T-helper 1 cell treated with Interleukin-12 subunit alpha and Interleukin-12 subunit beta and Interleukin-4 antibody, amounts not matched to agents 30 μg/mL and 1 μg/mL, for 36 hours (primary cell): ENCODE measurements at regions not wholly inside any gene's neighbourhood (a gene's known extent, or its start where the extent isn't known, plus 50 kb on each side); places are given as distances from the start of the nearest gene placed in this dataset.

ENCODE experiments used
- H3K27ac Mint-ChIP-seq: one replicate; pipeline ENCODE4 v1.8.0; 2021; ENCODE audit warnings: mild to moderate bottlenecking, mixed read lengths
- H3K27me3 Mint-ChIP-seq: one replicate; pipeline ENCODE4 v1.8.0; 2021; ENCODE audit warnings: low read depth, mixed read lengths
- H3K36me3 Mint-ChIP-seq: one replicate; pipeline ENCODE4 v1.8.0; 2021; ENCODE audit warnings: low read depth, mixed read lengths
- H3K4me1 Mint-ChIP-seq: one replicate; pipeline ENCODE4 v1.8.0; 2021; ENCODE audit warnings: low read depth, mixed read lengths
- H3K4me3 Mint-ChIP-seq: one replicate; pipeline ENCODE4 v1.8.0; 2021; ENCODE audit warnings: mild to moderate bottlenecking, moderate library complexity, mixed read lengths
- H3K9me3 Mint-ChIP-seq: one replicate; pipeline ENCODE4 v1.8.0; 2021; ENCODE audit warnings: mixed read lengths

GRCh38 chr10:62627983-62628382 lies 176.5 kb upstream of the ADO start:
- Mint-ChIP-seq H3K9me3 (no peaks in the 10 kb centered on the region), H3K4me3 (no peak overlapping the region), H3K27ac (no peak overlapping the region), H3K27me3 (peaks cover 3% of the 10 kb centered on the region), H3K4me1 (peaks cover 20% of the 10 kb centered on the region), H3K36me3 (peaks cover 1% of the 10 kb centered on the region)

- H3K9me3 Mint-ChIP-seq, result no peaks in the 10 kb centered on the region
- no peaks in the 10 kb centered on the region for H3K27me3 Mint-ChIP-seq
- peaks cover 31% of the 10 kb centered on the region for H3K4me1 Mint-ChIP-seq
- H3K4me3 Mint-ChIP-seq, result no peak overlapping the region
- H3K27ac Mint-ChIP-seq, result peak overlapping the region; percentile 60
- peaks cover 3% of the 10 kb centered on the region for H3K36me3 Mint-ChIP-seq
Measured at GRCh38 chr10:62631241-62631640, 173.3 kb upstream of the ADO start.

GRCh38 chr10:62632071-62632809 lies 172.3 kb upstream of the ADO start:
- Mint-ChIP-seq H3K9me3 (no peaks in the 10 kb centered on the region), H3K27ac (peak overlapping the region; percentile 83), H3K4me1 (peaks cover 27% of the 10 kb centered on the region), H3K27me3 (no peaks in the 10 kb centered on the region), H3K4me3 (peak overlapping the region; percentile 27), H3K36me3 (peaks cover 3% of the 10 kb centered on the region)

GRCh38 chr10:62633976-62634375 lies 170.5 kb upstream of the ADO start:
- H3K27ac Mint-ChIP-seq, result no peak overlapping the region
- no peaks in the 10 kb centered on the region for H3K9me3 Mint-ChIP-seq
- no peaks in the 10 kb centered on the region for H3K27me3 Mint-ChIP-seq
- no peak overlapping the region for H3K4me3 Mint-ChIP-seq
- H3K36me3 Mint-ChIP-seq, result peaks cover 3% of the 10 kb centered on the region
- peaks cover 26% of the 10 kb centered on the region for H3K4me1 Mint-ChIP-seq

GRCh38 chr10:62634576-62634975 lies 169.9 kb upstream of the ADO start:
- peaks cover 28% of the 10 kb centered on the region for H3K4me1 Mint-ChIP-seq
- no peak overlapping the region for H3K4me3 Mint-ChIP-seq
- no peaks in the 10 kb centered on the region for H3K9me3 Mint-ChIP-seq
- H3K27me3 Mint-ChIP-seq, result no peaks in the 10 kb centered on the region
- peaks cover 3% of the 10 kb centered on the region for H3K36me3 Mint-ChIP-seq
- H3K27ac Mint-ChIP-seq, result no peak overlapping the region

- no peak overlapping the region for H3K4me3 Mint-ChIP-seq
- H3K27ac Mint-ChIP-seq, result no peak overlapping the region
- H3K36me3 Mint-ChIP-seq, result peaks cover 3% of the 10 kb centered on the region
- no peaks in the 10 kb centered on the region for H3K27me3 Mint-ChIP-seq
- peaks cover 29% of the 10 kb centered on the region for H3K4me1 Mint-ChIP-seq
- no peaks in the 10 kb centered on the region for H3K9me3 Mint-ChIP-seq
Measured at GRCh38 chr10:62635127-62635526, 169.4 kb upstream of the ADO start.

GRCh38 chr10:62636825-62637248 lies 167.7 kb upstream of the ADO start:
- H3K9me3 Mint-ChIP-seq, result no peaks in the 10 kb centered on the region
- peaks cover 2% of the 10 kb centered on the region for H3K36me3 Mint-ChIP-seq
- H3K27ac Mint-ChIP-seq, result no peak overlapping the region
- no peak overlapping the region for H3K4me3 Mint-ChIP-seq
- peaks cover 24% of the 10 kb centered on the region for H3K4me1 Mint-ChIP-seq
- H3K27me3 Mint-ChIP-seq, result no peaks in the 10 kb centered on the region

GRCh38 chr10:62637249-62638061 lies 167.1 kb upstream of the ADO start:
- Mint-ChIP-seq H3K36me3 (peaks cover 2% of the 10 kb centered on the region), H3K9me3 (no peaks in the 10 kb centered on the region), H3K4me3 (no peak overlapping the region), H3K4me1 (peaks cover 18% of the 10 kb centered on the region), H3K27ac (no peak overlapping the region), H3K27me3 (no peaks in the 10 kb centered on the region)

GRCh38 chr10:62638062-62638477 lies 166.4 kb upstream of the ADO start:
- H3K27ac Mint-ChIP-seq, result no peak overlapping the region
- no peaks in the 10 kb centered on the region for H3K9me3 Mint-ChIP-seq
- H3K36me3 Mint-ChIP-seq, result peaks cover 2% of the 10 kb centered on the region
- H3K4me3 Mint-ChIP-seq, result no peak overlapping the region
- H3K27me3 Mint-ChIP-seq, result no peaks in the 10 kb centered on the region
- H3K4me1 Mint-ChIP-seq, result peaks cover 16% of the 10 kb centered on the region

- peaks cover 4% of the 10 kb centered on the region for H3K9me3 Mint-ChIP-seq
- peaks cover 22% of the 10 kb centered on the region for H3K4me1 Mint-ChIP-seq
- peaks cover under 1% of the 10 kb centered on the region for H3K36me3 Mint-ChIP-seq
- H3K27me3 Mint-ChIP-seq, result no peaks in the 10 kb centered on the region
- H3K27ac Mint-ChIP-seq, result no peak overlapping the region
- H3K4me3 Mint-ChIP-seq, result no peak overlapping the region
Measured at GRCh38 chr10:62639144-62639543, 165.4 kb upstream of the ADO start.

GRCh38 chr10:62640411-62640810 lies 164.1 kb upstream of the ADO start:
- H3K27ac Mint-ChIP-seq, result no peak overlapping the region
- no peaks in the 10 kb centered on the region for H3K27me3 Mint-ChIP-seq

GRCh38 chr10:62643606-62644587 lies 160.6 kb upstream of the ADO start:
- Mint-ChIP-seq H3K9me3 (peaks cover 4% of the 10 kb centered on the region), H3K27me3 (no peaks in the 10 kb centered on the region), H3K36me3 (peaks cover 1% of the 10 kb centered on the region), H3K4me1 (peaks cover 24% of the 10 kb centered on the region), H3K27ac (no peak overlapping the region), H3K4me3 (no peak overlapping the region)

More at GRCh38 chr10:62640411-62640810, 164.1 kb upstream of the ADO start:
- H3K4me3 Mint-ChIP-seq, result no peak overlapping the region
- no peaks in the 10 kb centered on the region for H3K36me3 Mint-ChIP-seq
- H3K9me3 Mint-ChIP-seq, result peaks cover 4% of the 10 kb centered on the region
- H3K4me1 Mint-ChIP-seq, result peaks cover 14% of the 10 kb centered on the region

- Mint-ChIP-seq H3K27me3 (peaks cover 3% of the 10 kb centered on the region), H3K4me3 (no peak overlapping the region), H3K4me1 (peaks cover 21% of the 10 kb centered on the region), H3K36me3 (peaks cover 1% of the 10 kb centered on the region), H3K27ac (no peak overlapping the region), H3K9me3 (peaks cover 4% of the 10 kb centered on the region)
Measured at GRCh38 chr10:62647375-62648092, 157.0 kb upstream of the ADO start.

GRCh38 chr10:62648921-62649320 lies 155.6 kb upstream of the ADO start:
- H3K4me1 Mint-ChIP-seq, result peaks cover 18% of the 10 kb centered on the region
- H3K9me3 Mint-ChIP-seq, result peaks cover 2% of the 10 kb centered on the region
- peaks cover 3% of the 10 kb centered on the region for H3K27me3 Mint-ChIP-seq
- no peak overlapping the region for H3K4me3 Mint-ChIP-seq
- H3K27ac Mint-ChIP-seq, result no peak overlapping the region
- H3K36me3 Mint-ChIP-seq, result peaks cover 1% of the 10 kb centered on the region
